ENCODE measurements at regions not wholly inside any gene's neighbourhood (a gene's known extent, or its start where the extent isn't known, plus 50 kb on each side); places are given as distances from the start of the nearest gene placed in this dataset.

DNA sequence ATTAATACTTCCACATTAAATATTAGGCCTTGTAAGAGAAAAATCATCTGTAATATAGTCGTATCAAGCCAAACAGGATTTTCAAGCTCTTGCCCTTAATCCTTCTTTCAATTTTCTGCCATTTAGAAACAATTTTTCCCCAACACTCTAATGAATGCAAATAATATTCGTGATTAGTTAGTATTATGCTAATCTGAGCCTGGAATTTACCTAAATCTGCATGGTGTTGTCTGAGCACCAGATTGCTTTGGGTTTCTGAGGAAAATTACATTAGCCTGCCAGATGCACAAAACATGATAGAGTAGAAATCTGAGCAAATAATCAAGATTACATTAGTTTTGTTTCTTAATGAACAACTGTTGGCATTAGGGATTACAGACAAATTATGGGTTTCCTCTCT is 176.6 kb downstream of the ZDHHC21 start:
- Histone ChIP-seq H3K4me2 (peak overlapping the region; percentile 16; the same call in 1 of the 2 replicates), H3F3A (replicated peaks; ENCODE audit: low read depth) (no peaks in the 10 kb centered on the region), H2AFZ (no peak overlapping the region), H3K36me3 (ENCODE audit: insufficient read depth) (no peaks in the 10 kb centered on the region), H3K27ac (ENCODE audit: low read depth) (peak overlapping the region; percentile 17; the same call in 1 of the 2 replicates), H3K4me1 (ENCODE audit: insufficient read depth) (peaks cover 23% of the 10 kb centered on the region), H3K79me2 (replicated peaks; ENCODE audit: insufficient read depth) (no peaks in the 10 kb centered on the region), H3K4me3 (no peak overlapping the region), H3K9me2 (ENCODE audit: insufficient read depth) (no peaks in the 10 kb centered on the region; the same call in 1 of the 2 replicates), H3K27me3 (ENCODE audit: insufficient read depth) (no peaks in the 10 kb centered on the region), H4K20me1 (replicated peaks; ENCODE audit: insufficient read depth) (no peaks in the 10 kb centered on the region)
- H3K27ac Mint-ChIP-seq, result peak overlapping the region; percentile 41
- no peaks in the 10 kb centered on the region; the same call in 2 of the 3 replicates for H3K9me3 Mint-ChIP-seq
- H3K4me3 Mint-ChIP-seq, result no peak overlapping the region
- TF ChIP-seq ZNF114 (CRISPR knock-in tag; IDR thresholded peaks at IDR 0.05) (no peak), STAT1 (IDR thresholded peaks at IDR 0.05; ENCODE audit: unreplicated experiment) (no peak), JUNB (IDR thresholded peaks at IDR 0.05; ENCODE audit: unreplicated experiment) (no peak), EZH2phosphoT487 (IDR thresholded peaks at IDR 0.05; ENCODE audit: unreplicated experiment) (no peak), EZH2 (IDR thresholded peaks at IDR 0.05; ENCODE audit: low read depth, unreplicated experiment) (no peak), ZNF331 (CRISPR knock-in tag; IDR thresholded peaks at IDR 0.05; ENCODE audit: low read depth) (no peak), NANOG (IDR thresholded peaks at IDR 0.05; ENCODE audit: borderline replicate concordance) (no peak), CREB1 (CRISPR knock-in tag; IDR thresholded peaks at IDR 0.05; ENCODE audit: low read depth) (no peak), POLR2AphosphoS5 (IDR thresholded peaks at IDR 0.05; ENCODE audit: low read depth) (no peak)
- TF ChIP-seq, protein P1, sequence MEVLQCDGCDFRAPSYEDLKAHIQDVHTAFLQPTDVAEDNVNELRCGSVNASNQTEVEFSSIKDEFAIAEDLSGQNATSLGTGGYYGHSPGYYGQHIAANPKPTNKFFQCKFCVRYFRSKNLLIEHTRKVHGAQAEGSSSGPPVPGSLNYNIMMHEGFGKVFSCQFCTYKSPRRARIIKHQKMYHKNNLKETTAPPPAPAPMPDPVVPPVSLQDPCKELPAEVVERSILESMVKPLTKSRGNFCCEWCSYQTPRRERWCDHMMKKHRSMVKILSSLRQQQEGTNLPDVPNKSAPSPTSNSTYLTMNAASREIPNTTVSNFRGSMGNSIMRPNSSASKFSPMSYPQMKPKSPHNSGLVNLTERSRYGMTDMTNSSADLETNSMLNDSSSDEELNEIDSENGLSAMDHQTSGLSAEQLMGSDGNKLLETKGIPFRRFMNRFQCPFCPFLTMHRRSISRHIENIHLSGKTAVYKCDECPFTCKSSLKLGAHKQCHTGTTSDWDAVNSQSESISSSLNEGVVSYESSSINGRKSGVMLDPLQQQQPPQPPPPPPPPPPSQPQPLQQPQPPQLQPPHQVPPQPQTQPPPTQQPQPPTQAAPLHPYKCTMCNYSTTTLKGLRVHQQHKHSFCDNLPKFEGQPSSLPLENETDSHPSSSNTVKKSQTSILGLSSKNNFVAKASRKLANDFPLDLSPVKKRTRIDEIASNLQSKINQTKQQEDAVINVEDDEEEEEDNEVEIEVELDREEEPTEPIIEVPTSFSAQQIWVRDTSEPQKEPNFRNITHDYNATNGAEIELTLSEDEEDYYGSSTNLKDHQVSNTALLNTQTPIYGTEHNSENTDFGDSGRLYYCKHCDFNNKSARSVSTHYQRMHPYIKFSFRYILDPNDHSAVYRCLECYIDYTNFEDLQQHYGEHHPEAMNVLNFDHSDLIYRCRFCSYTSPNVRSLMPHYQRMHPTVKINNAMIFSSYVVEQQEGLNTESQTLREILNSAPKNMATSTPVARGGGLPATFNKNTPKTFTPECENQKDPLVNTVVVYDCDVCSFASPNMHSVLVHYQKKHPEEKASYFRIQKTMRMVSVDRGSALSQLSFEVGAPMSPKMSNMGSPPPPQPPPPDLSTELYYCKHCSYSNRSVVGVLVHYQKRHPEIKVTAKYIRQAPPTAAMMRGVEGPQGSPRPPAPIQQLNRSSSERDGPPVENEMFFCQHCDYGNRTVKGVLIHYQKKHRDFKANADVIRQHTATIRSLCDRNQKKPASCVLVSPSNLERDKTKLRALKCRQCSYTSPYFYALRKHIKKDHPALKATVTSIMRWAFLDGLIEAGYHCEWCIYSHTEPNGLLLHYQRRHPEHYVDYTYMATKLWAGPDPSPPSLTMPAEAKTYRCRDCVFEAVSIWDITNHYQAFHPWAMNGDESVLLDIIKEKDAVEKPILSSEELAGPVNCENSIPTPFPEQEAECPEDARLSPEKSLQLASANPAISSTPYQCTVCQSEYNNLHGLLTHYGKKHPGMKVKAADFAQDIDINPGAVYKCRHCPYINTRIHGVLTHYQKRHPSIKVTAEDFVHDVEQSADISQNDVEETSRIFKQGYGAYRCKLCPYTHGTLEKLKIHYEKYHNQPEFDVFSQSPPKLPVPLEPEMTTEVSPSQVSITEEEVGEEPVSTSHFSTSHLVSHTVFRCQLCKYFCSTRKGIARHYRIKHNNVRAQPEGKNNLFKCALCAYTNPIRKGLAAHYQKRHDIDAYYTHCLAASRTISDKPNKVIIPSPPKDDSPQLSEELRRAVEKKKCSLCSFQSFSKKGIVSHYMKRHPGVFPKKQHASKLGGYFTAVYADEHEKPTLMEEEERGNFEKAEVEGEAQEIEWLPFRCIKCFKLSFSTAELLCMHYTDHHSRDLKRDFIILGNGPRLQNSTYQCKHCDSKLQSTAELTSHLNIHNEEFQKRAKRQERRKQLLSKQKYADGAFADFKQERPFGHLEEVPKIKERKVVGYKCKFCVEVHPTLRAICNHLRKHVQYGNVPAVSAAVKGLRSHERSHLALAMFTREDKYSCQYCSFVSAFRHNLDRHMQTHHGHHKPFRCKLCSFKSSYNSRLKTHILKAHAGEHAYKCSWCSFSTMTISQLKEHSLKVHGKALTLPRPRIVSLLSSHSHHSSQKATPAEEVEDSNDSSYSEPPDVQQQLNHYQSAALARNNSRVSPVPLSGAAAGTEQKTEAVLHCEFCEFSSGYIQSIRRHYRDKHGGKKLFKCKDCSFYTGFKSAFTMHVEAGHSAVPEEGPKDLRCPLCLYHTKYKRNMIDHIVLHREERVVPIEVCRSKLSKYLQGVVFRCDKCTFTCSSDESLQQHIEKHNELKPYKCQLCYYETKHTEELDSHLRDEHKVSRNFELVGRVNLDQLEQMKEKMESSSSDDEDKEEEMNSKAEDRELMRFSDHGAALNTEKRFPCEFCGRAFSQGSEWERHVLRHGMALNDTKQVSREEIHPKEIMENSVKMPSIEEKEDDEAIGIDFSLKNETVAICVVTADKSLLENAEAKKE (CRISPR knock-in tag; IDR thresholded peaks at IDR 0.05), result no peak
- TF ChIP-seq, protein P2, sequence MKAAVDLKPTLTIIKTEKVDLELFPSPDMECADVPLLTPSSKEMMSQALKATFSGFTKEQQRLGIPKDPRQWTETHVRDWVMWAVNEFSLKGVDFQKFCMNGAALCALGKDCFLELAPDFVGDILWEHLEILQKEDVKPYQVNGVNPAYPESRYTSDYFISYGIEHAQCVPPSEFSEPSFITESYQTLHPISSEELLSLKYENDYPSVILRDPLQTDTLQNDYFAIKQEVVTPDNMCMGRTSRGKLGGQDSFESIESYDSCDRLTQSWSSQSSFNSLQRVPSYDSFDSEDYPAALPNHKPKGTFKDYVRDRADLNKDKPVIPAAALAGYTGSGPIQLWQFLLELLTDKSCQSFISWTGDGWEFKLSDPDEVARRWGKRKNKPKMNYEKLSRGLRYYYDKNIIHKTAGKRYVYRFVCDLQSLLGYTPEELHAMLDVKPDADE (IDR thresholded peaks at IDR 0.05), result no peak
- TF ChIP-seq, protein P3, sequence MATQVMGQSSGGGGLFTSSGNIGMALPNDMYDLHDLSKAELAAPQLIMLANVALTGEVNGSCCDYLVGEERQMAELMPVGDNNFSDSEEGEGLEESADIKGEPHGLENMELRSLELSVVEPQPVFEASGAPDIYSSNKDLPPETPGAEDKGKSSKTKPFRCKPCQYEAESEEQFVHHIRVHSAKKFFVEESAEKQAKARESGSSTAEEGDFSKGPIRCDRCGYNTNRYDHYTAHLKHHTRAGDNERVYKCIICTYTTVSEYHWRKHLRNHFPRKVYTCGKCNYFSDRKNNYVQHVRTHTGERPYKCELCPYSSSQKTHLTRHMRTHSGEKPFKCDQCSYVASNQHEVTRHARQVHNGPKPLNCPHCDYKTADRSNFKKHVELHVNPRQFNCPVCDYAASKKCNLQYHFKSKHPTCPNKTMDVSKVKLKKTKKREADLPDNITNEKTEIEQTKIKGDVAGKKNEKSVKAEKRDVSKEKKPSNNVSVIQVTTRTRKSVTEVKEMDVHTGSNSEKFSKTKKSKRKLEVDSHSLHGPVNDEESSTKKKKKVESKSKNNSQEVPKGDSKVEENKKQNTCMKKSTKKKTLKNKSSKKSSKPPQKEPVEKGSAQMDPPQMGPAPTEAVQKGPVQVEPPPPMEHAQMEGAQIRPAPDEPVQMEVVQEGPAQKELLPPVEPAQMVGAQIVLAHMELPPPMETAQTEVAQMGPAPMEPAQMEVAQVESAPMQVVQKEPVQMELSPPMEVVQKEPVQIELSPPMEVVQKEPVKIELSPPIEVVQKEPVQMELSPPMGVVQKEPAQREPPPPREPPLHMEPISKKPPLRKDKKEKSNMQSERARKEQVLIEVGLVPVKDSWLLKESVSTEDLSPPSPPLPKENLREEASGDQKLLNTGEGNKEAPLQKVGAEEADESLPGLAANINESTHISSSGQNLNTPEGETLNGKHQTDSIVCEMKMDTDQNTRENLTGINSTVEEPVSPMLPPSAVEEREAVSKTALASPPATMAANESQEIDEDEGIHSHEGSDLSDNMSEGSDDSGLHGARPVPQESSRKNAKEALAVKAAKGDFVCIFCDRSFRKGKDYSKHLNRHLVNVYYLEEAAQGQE (IDR thresholded peaks at IDR 0.05; ENCODE audit: unreplicated experiment), result no peak
- TF ChIP-seq, protein P4, sequence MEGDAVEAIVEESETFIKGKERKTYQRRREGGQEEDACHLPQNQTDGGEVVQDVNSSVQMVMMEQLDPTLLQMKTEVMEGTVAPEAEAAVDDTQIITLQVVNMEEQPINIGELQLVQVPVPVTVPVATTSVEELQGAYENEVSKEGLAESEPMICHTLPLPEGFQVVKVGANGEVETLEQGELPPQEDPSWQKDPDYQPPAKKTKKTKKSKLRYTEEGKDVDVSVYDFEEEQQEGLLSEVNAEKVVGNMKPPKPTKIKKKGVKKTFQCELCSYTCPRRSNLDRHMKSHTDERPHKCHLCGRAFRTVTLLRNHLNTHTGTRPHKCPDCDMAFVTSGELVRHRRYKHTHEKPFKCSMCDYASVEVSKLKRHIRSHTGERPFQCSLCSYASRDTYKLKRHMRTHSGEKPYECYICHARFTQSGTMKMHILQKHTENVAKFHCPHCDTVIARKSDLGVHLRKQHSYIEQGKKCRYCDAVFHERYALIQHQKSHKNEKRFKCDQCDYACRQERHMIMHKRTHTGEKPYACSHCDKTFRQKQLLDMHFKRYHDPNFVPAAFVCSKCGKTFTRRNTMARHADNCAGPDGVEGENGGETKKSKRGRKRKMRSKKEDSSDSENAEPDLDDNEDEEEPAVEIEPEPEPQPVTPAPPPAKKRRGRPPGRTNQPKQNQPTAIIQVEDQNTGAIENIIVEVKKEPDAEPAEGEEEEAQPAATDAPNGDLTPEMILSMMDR (conservative IDR thresholded peaks at IDR 0.05; ENCODE audit: low read depth in 2 of 2), result no peak
- peaks cover 3% of the 10 kb centered on the region for H3K27me3 Mint-ChIP-seq (ENCODE audit: insufficient read depth, low read depth, poor library complexity)
- no peak for ATAC-seq
- H3K36me3 Mint-ChIP-seq (ENCODE audit: low read depth), result no peaks in the 10 kb centered on the region
- peaks cover 29% of the 10 kb centered on the region for H3K4me1 Mint-ChIP-seq
- no peak for DNase-seq (ENCODE audit: low spot score)
